HG02571 (cell line): ENCODE measurements at regions not wholly inside any gene's neighbourhood (a gene's known extent, or its start where the extent isn't known, plus 50 kb on each side); places are given as distances from the start of the nearest gene placed in this dataset.

Experiments
- ATAC-seq: cut with Tn5 transposase; IDR thresholded peaks from one replicate; pipeline ENCODE4 v1.9.1; 2021; ENCODE audit warnings: mild to moderate bottlenecking, moderate library complexity; ENCODE audit not compliant: unreplicated experiment

DNA sequence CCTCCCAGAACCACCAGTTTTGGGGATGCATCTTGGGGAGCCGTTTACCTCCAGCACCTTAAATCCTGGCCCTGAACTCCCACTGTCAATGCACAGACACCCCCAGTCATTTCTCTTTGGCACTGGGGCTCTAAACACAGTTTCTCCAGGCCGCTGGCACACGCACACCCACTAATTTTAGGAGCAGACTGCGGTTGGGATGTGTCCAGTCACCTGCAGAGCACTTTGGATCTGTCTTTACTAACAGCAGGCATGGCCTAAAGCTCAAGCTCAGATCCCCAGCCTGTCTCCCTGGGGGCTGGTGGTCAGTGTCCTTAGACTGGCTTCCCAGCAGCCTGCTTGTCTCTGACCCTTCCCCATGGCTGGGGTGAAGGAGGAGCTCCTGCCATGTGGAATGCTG, 49.9 kb downstream of the SYNE3 start:
- no peak for ATAC-seq

DNA sequence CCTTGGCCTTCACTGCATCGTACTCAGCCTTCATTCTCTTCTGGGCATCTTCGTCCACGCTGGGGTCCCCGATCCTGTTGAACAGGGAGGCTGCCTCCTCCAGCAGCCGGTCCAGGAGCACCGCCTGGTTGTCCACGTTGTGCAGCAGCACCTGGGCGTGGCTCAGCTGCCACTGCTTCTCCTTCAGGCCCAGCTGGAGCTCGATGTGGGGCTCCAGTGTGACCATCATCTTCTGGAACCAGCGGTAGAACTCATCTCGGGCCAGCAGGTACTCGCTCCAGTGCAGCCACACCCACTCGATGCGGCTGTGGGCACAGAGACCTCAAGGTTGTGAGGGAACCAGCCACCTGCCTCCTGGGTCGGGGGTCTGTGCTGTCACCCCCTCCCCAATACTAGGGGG, 50.5 kb downstream of the SYNE3 start:
- ATAC-seq, result no peak

DNA sequence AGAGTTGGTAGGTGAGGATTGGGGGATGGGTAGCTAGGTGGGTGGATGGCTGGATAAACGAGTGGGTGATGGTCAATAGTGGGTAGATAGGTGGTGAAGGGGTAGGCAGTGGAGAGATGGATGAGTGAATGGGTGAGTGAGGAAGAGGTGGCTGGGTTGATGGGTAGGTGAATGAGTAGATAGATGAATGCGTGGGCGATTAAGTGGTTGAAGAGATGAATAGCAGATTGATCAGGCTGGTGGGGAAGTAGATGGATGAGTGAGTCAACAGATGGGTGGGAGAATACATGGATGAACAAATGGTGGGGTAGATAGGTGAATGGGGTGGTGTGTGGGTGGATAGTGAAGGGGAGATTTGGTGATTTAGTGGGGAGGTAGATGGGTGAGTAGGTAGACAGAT, 51.1 kb downstream of the SYNE3 start:
- ATAC-seq, result no peak

DNA sequence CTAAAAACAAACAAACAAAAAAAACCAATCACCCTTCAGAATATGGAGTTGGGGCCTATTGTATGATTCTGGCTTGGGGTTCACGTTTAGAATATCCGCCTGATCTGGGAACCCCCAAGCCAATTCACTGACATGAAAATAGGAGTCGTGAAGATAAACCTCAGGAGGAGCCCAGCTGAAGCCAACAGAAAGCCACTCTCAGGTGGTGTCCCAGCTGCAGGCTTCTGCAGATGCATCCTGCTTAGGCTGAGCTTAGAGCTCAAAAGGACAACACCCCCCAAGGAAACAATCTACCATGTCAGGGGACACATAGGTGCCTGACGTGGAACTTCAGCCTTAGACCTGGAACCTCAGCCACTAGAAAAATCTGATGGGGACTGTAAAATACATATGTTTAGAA, 51.9 kb downstream of the SYNE3 start:
- ATAC-seq, result no peak

- ATAC-seq, result no peak
Observed at GRCh38 chr14:95464103-95464502, 52.3 kb downstream of the SYNE3 start.

DNA sequence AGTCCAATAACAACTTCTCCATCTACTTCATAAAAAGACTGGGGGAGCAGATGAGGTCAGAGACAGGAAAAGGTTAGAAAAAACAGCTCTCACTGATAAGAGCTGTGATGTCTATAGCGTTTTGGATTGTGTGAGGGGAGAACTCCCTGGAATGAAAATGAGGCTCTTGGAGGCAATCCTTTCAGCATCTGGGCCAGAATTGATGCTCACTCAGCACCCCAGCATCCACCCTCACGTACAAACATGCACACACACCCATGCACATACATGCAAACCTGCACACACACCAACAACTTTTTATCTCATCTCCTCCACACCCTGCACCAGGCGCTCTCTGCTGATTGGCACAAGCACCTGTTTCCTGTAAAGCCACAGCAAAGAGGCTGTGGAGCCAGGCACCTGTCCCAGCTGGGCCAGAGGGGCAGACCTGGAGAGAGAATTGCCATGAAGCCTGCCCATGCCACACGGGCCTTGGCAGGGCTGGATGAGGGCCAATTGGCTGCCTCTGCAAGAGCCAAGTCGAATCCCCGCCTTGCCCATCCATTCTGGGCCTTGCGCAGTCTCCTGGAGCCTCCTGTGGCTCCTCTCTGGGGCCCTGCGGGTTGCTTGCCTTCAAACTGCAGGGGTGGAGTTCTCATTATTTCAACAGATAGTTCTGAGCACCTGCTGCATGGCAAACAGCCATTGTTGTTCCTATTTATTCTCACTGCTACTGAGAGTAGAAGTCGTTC, 53.1 kb downstream of the SYNE3 start:
- no peak for ATAC-seq

GRCh38 chr14:95462491-95462890, 54.0 kb downstream of the SYNE3 start:
- ATAC-seq, result no peak

GRCh38 chr14:95460647-95461478, 55.6 kb downstream of the SYNE3 start:
- ATAC-seq, result no peak

- ATAC-seq, result no peak
Observed at GRCh38 chr14:95458906-95459305, 57.5 kb downstream of the SYNE3 start.

- ATAC-seq, result no peak
Observed at GRCh38 chr14:95458459-95458858, 58.0 kb downstream of the SYNE3 start.

DNA sequence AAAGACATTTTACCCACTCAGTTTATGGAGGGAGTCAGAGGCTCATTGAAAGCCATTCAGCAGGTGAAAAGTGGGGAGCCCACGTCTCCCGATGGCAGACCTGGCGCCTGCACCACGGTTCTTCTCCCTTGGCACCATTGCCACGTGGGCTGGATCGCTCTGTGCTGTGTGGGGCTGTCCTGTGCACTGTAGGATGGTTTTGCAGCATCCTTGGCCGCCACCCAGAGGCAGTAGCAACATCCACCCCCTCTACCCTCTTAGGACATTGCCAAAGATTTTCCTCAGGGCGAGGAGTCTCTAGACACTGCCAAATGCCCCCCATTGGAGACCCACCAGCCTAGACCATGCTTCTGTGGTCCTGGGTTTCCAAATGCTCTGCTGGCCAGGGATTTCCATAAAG, 60.2 kb downstream of the SYNE3 start:
- ATAC-seq, result no peak

DNA sequence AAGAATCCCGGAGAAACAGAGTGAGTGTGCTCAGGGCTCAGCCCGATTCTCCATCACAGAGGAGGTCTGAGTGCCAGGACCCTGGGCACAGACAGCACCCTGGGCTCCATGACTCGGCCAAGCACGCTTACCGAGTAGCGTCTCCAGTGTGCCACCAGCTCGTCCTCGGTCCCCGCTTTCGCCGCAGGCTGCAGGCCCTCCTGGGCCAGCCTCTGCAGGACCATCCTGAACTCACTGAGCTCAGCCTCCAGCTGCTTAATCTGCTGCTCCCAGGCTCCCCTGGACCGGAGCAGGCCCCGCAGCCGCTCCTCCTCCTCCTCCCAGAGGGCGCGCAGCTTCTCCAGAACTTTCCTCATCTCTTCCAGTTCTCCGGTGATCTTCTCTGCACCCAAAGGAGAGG, 61.2 kb downstream of the SYNE3 start:
- ATAC-seq, result no peak

- ATAC-seq, result no peak
Observed at GRCh38 chr14:95453713-95453980, 62.8 kb downstream of the SYNE3 start.

DNA sequence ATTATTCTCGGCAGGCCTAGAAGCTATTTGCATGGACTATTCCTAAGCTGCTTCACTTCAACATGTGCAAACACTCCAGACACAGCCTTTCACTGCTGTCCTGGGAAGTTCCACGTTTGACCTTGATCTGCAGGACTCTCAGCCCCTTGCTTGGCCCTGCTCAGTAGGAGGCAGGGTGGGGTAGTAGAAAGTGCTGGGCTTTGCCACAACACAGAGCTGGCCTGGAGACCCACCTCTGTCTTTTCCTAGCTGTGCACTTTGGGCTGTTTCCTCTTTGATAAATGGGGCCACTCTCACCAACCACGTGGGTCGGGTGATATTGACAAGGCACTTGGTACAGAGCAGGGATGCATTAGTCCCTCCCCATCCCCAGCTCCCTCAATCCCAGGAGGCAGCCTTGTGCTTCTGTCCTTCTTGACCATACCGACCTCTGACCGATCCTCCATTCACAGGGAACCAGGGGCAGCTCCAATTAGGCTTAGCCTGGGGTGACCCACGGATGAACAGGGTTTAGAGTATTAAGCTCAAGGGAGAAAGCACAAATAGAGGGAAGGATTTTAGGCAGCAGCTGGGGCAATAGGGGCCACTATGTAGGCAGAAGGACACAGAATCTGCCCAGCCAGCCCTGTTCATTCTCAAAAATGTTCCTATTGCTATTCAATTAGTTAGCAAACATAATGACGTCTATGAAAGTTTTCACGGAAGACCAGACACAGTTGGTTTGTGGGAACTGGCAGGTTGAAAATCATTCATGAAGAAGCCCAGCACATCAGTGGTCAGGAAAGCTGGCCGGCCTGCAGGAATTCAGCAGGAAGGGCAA, 63.3 kb downstream of the SYNE3 start:
- no peak for ATAC-seq

- ATAC-seq, result no peak
Observed at GRCh38 chr14:95452176-95452892, 64.1 kb downstream of the SYNE3 start.

DNA sequence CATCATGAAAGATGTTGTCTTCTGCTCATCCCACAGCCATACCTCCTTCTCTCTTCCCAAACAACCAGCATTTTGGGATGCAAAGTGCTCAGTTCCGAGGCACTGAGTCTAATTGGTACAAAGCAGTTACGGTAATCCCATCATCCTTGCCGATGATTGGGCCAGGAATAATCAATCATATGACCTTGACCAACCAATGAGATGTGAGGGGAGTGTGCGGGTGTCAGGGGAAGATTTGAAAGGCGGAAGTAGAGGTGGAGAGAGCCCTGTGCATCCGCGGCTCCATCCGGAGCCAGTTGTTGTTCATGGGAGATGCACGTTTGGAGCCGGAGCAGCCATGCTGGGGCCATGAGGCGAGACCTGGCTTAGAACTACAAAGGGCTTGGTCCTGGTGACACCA, 67.3 kb downstream of the SYNE3 start:
- no peak for ATAC-seq

DNA sequence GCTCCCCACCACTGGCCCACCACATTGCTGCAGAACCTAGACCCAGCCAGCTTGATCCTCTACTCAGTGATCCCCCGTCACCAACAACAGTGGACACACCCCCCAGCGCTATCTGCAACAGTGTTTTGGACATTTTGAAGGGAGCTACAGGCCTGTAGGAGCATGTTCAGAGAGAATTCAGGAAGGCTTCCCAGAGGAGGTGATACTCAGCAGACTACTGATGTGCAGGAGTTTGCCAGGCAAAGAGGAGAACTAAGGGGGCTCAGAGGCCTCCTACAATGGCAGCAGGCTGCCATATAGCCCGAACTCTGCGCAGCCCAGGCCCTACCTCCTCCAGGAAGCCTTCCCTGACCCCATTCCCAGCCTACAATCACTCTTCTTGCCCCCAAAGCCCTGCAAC, 70.0 kb downstream of the SYNE3 start:
- ATAC-seq, result no peak

DNA sequence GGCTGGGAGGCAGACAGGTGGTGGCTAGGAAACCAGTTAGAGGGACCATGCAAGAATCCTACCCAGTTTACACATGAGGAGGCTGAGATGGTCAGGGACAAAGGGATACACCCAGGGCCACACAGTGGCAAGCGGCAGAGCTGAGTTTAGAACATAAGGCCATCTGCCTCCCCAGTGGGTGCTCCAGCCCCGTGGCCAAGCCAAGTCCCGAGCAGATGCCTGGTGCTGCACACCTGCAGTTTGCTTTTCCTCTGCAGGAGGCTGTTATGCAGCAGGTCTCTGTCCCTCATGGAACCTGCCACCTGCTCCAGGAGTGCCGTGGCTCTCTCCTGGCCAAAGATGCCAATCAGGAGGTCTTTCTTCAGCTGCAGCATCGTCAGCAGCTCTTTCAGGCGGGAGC, 70.8 kb downstream of the SYNE3 start:
- no peak for ATAC-seq

- no peak for ATAC-seq
Observed at GRCh38 chr14:95445161-95445560, 71.3 kb downstream of the SYNE3 start.

DNA sequence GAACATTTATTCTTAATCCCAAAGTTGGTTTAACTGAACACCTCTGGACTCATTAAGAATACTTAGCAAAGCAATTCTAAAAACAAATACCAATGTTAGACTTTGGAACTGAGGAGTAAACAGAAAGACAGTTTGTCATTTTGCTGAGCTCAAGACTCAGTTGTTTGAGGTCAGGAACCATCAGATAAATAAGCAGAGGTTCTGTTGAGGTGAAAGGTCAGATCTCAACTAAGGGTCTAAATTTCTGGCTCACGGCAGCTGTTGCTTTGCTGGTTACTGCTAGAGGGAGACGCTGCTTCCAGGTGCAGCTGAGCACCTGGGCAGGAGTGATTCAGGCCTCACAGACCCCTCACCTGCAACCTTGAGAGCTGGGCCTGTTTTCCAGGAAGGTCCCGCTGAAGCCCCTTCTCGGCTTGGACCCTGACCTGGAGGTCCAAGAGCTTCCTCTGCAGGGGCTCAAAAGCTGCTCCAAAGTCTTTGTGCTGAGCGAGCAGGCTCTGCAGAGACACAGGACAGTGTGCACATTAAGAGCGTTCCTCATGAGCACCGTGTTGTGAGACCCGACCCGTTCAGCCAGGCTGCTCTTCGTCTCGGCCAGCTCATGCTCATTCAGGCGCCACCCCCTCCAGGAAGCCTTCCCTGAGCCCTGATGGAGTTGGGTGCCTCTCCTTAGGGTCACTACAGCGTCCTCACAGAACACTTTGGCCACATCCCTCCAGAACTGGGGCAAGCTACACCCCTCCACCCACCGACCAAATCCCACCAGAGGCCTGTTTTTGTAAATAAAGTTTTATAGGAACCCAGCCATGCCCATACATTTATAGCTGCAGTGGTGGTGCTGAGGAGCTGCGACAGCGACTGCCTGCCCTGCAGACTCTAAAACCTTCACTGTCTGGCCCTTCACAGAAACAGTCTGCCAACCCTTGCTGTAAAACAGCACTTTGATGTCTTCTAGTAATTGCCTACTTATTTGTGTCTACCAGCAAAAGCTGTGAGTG, 72.0 kb downstream of the SYNE3 start:
- no peak for ATAC-seq
